ENCODE measurements at regions not wholly inside any gene's neighbourhood (a gene's known extent, or its start where the extent isn't known, plus 50 kb on each side); places are given as distances from the start of the nearest gene placed in this dataset.
A peak's percentile ranks its signal among the peaks of the same experiment; 100 is the strongest.

DNA sequence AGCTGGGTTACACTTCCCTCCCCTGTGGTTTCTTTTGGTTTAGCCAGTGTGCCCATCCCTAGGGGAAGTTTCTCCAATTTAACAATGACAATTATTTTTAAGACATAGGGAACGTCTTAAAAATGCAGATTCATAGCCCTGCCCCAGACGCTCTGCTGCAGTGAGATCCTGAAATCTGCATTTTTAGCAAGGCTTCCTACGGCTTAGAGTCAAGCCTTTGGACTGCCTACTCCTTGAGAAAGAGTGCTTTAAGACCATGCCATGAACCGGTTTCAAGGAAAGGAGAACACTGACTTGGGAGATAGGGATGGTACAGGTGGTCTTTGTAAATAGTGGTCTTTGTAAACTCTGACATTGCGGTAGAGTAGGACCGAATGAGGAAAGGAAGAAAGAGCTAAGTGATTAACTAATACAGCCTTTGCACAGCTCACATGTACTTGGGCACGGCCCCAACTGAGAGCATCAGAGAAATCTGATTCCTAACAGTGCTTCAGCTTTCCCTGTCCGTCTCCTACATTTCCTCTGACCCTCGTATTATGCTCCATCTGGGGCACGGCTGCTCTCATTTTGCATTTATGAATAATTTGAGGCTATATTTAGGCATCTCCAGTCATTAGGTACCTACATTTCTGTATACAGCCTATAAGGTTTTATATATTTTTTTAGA lies 217.6 kb upstream of the TANK start:
- no peaks in the 10 kb centered on the region for H3K36me3 Mint-ChIP-seq
- TF ChIP-seq TEAD4 (CRISPR knock-in tag; IDR thresholded peaks at IDR 0.05): no peak
- TF ChIP-seq, protein P1, sequence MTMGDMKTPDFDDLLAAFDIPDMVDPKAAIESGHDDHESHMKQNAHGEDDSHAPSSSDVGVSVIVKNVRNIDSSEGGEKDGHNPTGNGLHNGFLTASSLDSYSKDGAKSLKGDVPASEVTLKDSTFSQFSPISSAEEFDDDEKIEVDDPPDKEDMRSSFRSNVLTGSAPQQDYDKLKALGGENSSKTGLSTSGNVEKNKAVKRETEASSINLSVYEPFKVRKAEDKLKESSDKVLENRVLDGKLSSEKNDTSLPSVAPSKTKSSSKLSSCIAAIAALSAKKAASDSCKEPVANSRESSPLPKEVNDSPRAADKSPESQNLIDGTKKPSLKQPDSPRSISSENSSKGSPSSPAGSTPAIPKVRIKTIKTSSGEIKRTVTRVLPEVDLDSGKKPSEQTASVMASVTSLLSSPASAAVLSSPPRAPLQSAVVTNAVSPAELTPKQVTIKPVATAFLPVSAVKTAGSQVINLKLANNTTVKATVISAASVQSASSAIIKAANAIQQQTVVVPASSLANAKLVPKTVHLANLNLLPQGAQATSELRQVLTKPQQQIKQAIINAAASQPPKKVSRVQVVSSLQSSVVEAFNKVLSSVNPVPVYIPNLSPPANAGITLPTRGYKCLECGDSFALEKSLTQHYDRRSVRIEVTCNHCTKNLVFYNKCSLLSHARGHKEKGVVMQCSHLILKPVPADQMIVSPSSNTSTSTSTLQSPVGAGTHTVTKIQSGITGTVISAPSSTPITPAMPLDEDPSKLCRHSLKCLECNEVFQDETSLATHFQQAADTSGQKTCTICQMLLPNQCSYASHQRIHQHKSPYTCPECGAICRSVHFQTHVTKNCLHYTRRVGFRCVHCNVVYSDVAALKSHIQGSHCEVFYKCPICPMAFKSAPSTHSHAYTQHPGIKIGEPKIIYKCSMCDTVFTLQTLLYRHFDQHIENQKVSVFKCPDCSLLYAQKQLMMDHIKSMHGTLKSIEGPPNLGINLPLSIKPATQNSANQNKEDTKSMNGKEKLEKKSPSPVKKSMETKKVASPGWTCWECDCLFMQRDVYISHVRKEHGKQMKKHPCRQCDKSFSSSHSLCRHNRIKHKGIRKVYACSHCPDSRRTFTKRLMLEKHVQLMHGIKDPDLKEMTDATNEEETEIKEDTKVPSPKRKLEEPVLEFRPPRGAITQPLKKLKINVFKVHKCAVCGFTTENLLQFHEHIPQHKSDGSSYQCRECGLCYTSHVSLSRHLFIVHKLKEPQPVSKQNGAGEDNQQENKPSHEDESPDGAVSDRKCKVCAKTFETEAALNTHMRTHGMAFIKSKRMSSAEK (CRISPR knock-in tag; IDR thresholded peaks at IDR 0.05; ENCODE audit: borderline replicate concordance): no peak
- TF ChIP-seq SMAD3 (CRISPR knock-in tag; IDR thresholded peaks at IDR 0.05; ENCODE audit: borderline replicate concordance): no peak
- no peak for TF ChIP-seq FOXP1 (CRISPR knock-in tag; IDR thresholded peaks at IDR 0.05; ENCODE audit: borderline replicate concordance)
- no peak for TF ChIP-seq HMGA2 (CRISPR knock-in tag; IDR thresholded peaks at IDR 0.05)
- no peak for TF ChIP-seq NR1H2 (CRISPR knock-in tag; IDR thresholded peaks at IDR 0.05)
- TF ChIP-seq MXD4 (CRISPR knock-in tag; IDR thresholded peaks at IDR 0.05; ENCODE audit: borderline replicate concordance): no peak
- no peak for TF ChIP-seq ATF1 (CRISPR knock-in tag; IDR thresholded peaks at IDR 0.05)
- TF ChIP-seq, protein P2, sequence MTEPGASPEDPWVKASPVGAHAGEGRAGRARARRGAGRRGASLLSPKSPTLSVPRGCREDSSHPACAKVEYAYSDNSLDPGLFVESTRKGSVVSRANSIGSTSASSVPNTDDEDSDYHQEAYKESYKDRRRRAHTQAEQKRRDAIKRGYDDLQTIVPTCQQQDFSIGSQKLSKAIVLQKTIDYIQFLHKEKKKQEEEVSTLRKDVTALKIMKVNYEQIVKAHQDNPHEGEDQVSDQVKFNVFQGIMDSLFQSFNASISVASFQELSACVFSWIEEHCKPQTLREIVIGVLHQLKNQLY (CRISPR knock-in tag; IDR thresholded peaks at IDR 0.05): no peak
- TF ChIP-seq, protein P3, sequence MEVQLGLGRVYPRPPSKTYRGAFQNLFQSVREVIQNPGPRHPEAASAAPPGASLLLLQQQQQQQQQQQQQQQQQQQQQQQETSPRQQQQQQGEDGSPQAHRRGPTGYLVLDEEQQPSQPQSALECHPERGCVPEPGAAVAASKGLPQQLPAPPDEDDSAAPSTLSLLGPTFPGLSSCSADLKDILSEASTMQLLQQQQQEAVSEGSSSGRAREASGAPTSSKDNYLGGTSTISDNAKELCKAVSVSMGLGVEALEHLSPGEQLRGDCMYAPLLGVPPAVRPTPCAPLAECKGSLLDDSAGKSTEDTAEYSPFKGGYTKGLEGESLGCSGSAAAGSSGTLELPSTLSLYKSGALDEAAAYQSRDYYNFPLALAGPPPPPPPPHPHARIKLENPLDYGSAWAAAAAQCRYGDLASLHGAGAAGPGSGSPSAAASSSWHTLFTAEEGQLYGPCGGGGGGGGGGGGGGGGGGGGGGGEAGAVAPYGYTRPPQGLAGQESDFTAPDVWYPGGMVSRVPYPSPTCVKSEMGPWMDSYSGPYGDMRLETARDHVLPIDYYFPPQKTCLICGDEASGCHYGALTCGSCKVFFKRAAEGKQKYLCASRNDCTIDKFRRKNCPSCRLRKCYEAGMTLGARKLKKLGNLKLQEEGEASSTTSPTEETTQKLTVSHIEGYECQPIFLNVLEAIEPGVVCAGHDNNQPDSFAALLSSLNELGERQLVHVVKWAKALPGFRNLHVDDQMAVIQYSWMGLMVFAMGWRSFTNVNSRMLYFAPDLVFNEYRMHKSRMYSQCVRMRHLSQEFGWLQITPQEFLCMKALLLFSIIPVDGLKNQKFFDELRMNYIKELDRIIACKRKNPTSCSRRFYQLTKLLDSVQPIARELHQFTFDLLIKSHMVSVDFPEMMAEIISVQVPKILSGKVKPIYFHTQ (CRISPR knock-in tag; IDR thresholded peaks at IDR 0.05): no peak
- TF ChIP-seq NR3C1 (CRISPR knock-in tag; conservative IDR thresholded peaks at IDR 0.05; ENCODE audit: low read depth): no peak
- TF ChIP-seq, protein P4, sequence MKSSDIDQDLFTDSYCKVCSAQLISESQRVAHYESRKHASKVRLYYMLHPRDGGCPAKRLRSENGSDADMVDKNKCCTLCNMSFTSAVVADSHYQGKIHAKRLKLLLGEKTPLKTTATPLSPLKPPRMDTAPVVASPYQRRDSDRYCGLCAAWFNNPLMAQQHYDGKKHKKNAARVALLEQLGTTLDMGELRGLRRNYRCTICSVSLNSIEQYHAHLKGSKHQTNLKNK (CRISPR knock-in tag; IDR thresholded peaks at IDR 0.05): no peak
- TF ChIP-seq, protein P5, sequence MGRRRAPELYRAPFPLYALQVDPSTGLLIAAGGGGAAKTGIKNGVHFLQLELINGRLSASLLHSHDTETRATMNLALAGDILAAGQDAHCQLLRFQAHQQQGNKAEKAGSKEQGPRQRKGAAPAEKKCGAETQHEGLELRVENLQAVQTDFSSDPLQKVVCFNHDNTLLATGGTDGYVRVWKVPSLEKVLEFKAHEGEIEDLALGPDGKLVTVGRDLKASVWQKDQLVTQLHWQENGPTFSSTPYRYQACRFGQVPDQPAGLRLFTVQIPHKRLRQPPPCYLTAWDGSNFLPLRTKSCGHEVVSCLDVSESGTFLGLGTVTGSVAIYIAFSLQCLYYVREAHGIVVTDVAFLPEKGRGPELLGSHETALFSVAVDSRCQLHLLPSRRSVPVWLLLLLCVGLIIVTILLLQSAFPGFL (CRISPR knock-in tag; IDR thresholded peaks at IDR 0.05; ENCODE audit: borderline replicate concordance): no peak
- TF ChIP-seq CBFB (CRISPR knock-in tag; IDR thresholded peaks at IDR 0.05; ENCODE audit: low read depth): no peak
- no peak for TF ChIP-seq ZNF263 (CRISPR knock-in tag; IDR thresholded peaks at IDR 0.05; ENCODE audit: low read depth)
- TF ChIP-seq, protein P6, sequence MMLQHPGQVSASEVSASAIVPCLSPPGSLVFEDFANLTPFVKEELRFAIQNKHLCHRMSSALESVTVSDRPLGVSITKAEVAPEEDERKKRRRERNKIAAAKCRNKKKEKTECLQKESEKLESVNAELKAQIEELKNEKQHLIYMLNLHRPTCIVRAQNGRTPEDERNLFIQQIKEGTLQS (CRISPR knock-in tag; conservative IDR thresholded peaks at IDR 0.05): no peak
- TF ChIP-seq ZNF423 (CRISPR knock-in tag; IDR thresholded peaks at IDR 0.05): no peak
- no peak for TF ChIP-seq ELF4 (CRISPR knock-in tag; IDR thresholded peaks at IDR 0.05; ENCODE audit: low read depth)
- TF ChIP-seq MYBL2 (CRISPR knock-in tag; IDR thresholded peaks at IDR 0.05): no peak
- TF ChIP-seq, protein P7, sequence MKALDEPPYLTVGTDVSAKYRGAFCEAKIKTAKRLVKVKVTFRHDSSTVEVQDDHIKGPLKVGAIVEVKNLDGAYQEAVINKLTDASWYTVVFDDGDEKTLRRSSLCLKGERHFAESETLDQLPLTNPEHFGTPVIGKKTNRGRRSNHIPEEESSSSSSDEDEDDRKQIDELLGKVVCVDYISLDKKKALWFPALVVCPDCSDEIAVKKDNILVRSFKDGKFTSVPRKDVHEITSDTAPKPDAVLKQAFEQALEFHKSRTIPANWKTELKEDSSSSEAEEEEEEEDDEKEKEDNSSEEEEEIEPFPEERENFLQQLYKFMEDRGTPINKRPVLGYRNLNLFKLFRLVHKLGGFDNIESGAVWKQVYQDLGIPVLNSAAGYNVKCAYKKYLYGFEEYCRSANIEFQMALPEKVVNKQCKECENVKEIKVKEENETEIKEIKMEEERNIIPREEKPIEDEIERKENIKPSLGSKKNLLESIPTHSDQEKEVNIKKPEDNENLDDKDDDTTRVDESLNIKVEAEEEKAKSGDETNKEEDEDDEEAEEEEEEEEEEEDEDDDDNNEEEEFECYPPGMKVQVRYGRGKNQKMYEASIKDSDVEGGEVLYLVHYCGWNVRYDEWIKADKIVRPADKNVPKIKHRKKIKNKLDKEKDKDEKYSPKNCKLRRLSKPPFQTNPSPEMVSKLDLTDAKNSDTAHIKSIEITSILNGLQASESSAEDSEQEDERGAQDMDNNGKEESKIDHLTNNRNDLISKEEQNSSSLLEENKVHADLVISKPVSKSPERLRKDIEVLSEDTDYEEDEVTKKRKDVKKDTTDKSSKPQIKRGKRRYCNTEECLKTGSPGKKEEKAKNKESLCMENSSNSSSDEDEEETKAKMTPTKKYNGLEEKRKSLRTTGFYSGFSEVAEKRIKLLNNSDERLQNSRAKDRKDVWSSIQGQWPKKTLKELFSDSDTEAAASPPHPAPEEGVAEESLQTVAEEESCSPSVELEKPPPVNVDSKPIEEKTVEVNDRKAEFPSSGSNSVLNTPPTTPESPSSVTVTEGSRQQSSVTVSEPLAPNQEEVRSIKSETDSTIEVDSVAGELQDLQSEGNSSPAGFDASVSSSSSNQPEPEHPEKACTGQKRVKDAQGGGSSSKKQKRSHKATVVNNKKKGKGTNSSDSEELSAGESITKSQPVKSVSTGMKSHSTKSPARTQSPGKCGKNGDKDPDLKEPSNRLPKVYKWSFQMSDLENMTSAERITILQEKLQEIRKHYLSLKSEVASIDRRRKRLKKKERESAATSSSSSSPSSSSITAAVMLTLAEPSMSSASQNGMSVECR (CRISPR knock-in tag; IDR thresholded peaks at IDR 0.05; ENCODE audit: borderline replicate concordance): no peak
- H3K9me3 Mint-ChIP-seq: peaks cover 7% of the 10 kb centered on the region; the same call in 1 of the 2 replicates
- ChIA-PET POLR2A (no interaction called here), CTCF (interaction anchor here (0.7 to 1.6 kb wide), 6 partner anchors 14 to 618 kb away, joined by 3 to 4 read pairs (median 3); no protein-coding TSS in a partner anchor)
- H3K4me1 Mint-ChIP-seq: peaks cover 35% of the 10 kb centered on the region
- DNase-seq (ENCODE audit: low spot score): no peak
- H3K27ac Mint-ChIP-seq: no peak overlapping the region
- 0 out of 2 replicates have a peak, but pooled peaks cover 2% of the 10 kb centered on the region for H3K27me3 Mint-ChIP-seq (ENCODE audit: low read depth)
- peak; percentile 67 for ATAC-seq
- no peak overlapping the region for H3K4me3 Mint-ChIP-seq
